Adipose tissue (tissue), 3 donors: ENCODE measurements at regions not wholly inside any gene's neighbourhood (a gene's known extent, or its start where the extent isn't known, plus 50 kb on each side); places are given as distances from the start of the nearest gene placed in this dataset.

Source experiments
- H3K27ac ChIP-seq: one replicate; pipeline ENCODE4 v1.5.1; 2013; ENCODE audit warnings: low read depth, low read length
- WGBS, 3 donors: extraction: QIAGEN DNeasy Blood & Tissue Kit; methylation state at CpG; one replicate each; pipeline ENCODE4 v1.1.7; 2013; 5-methylcytosine and 5-hydroxymethylcytosine counted together
- donor health status: healthy with polysubstance abuse.
- donor health status: Bipolar disorder and iron deficiency.
- donor health status: healthy.

DNA sequence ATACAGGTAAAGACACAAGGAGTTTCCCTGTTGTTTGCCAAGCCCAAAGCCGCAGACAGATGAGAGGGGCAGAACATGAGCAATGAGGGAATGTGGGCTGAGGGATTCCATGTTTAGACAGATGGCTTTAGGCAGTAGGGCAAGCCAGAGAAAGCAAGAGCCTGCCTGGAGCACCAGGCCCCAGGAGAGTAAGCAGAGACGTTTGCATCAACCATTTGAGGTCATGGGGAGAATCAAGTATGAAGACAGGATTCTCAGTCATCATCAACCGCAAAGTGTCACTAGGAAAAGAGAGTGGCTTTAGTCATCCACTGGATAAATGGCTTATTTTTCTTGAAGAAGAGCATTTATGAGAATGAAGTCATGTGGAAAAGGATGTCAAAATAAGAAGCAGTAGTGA is 184.7 kb downstream of the COG6 start:
- no peak overlapping the region for H3K27ac ChIP-seq
- WGBS, 3 donors, result 78 to 84% (median 79%) methylated on average over 3 of the region's 3 CpGs

DNA sequence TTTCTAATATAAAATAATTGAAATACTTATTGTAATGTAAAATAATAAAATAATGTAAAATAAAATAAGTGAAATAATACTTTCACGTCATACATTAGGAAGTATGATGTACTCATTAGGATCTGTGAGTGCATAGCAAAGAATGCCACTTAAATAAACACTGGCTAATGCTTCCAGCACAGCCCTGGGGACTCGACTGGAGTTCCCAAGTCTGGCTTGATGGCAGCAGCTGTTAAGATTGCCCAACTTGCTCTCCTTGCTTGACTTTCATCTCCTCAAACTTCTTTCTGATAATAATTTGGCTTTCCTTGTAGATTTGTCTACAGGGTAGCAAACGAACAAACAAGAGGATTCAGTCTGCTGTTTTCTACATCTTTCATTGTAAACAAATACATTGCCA is 191.9 kb downstream of the COG6 start:
- WGBS, 3 donors, result 71 to 76% (median 71%) methylated on average over 3 of the region's 3 CpGs
- H3K27ac ChIP-seq, result no peak overlapping the region

DNA sequence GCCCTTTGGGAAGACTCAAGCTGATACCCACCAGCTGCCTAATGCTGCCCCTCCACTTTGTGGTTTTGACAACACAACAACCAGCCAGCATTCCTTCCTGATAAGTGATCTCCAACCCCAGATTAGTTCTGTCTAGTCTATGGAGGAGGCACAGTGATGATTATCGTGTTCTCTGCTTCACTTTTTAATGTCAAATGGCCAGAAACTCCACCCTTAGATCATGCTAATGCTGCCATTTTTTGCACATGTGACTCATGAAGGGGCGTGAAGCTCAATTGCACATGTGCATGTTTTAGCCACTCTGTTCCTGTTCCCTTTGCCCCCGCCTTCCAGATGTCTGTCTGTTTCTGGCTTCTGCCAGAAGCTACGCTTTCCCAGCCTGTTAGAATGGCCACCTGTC is 199.8 kb downstream of the COG6 start:
- H3K27ac ChIP-seq, result no peak overlapping the region
- 56 to 67% (median 57%) methylated on average over 4 of the region's 4 CpGs for WGBS, 3 donors

DNA sequence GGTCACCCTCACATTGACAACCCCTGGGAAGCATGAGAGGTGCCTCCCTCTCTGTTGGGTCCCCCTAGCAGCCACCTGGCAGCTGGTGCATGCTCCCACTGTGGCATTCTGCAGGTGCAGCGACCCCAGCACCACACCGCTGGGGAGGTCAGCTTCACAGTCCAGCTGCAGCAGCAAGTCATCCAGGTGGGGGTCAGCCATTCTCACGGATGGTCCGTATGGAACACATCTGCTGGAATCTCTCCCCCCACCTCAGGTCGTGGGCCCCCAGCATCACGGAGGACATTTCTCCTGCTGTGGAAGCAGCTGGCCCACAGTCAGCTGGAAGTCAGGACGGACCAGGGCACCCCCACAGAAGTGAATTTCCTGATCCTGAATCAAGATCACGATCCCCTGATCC is 201.3 kb downstream of the COG6 start:
- WGBS, 3 donors, result 75 to 86% (median 84%) methylated on average over 8 of the region's 8 CpGs
- H3K27ac ChIP-seq, result no peak overlapping the region

DNA sequence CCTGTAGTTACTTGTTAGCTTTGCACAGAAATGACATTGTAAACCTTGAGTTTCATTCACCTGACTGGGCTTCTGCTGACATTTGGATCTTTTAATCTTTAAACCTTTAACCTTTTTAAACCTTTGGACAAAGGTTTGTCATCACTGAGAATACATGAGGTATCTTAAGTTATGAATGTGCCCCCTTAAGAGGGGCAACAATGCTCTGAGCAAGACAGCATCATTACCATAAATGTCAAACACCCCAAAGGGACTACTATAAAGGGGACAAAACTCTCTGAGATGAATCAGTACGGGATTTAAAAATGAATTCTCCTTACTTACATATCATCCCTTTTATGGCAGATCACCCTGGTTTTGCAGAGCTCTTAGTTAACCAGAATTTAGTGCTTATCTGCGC is 203.3 kb downstream of the COG6 start:
- WGBS, 3 donors, result 74 to 89% (median 81%) methylated on average over 2 of the region's 2 CpGs
- H3K27ac ChIP-seq, result no peak overlapping the region

DNA sequence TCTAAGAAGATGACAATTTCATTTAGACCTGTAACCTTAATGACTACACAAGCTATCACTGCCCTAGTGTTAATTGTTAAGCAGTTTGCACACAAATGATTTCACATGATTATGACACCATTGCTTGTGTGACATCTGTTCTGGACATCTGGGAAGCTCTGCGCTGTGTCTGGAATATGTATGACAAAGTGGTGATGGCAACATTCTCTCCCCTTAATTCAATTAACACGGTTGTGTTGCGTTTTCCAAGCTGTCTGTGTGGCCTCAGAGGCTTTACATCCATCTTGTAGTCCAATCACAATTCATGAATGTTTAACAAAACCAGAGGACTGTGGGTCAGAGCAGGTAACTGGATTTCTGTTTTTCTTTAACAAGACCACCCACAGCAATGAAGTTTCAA is 204.4 kb downstream of the COG6 start:
- H3K27ac ChIP-seq, result no peak overlapping the region
- WGBS, 3 donors, result 72 to 93% (median 92%) methylated on average over 3 of the region's 3 CpGs

DNA sequence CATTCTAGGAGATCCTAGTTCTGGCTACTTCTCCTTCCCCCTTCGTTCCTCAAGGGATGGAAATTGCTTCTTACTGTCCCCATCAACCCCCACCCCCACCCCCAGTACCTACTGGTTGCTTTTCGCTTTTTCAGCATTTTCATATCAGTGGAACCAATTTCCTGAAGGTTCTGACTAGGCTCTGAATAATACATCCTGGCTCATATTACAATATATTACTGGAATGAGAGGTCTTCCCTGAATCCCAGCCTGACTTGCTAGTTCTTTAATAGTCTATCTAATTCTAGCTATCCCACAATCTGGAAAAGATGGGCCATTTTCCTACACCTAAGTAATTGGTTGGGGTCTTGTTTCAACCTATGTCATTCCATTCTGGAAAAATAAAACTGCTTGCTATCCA is 207.4 kb downstream of the COG6 start:
- WGBS, 3 donors, result 84 to 91% (median 86%) methylated on average over 2 of the region's 2 CpGs
- H3K27ac ChIP-seq, result no peak overlapping the region

DNA sequence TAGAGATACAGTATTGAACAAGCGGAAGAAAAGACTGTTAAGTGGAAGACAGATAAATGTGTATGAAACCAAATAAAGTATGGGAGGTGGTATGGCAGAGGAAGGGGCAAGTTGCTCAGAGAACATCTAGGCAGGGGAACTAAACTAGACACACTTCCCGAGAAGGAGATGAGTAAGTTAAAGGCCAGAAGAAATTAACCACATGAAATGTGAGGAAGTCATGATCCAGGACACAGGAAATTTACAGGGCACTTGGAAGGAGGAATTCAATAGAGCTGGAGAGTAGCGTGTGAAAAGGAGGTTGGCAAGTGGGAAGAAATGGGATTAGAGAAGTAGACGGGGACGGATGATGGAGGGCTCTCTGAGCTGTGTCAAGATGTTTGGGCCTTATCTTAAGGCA is 208.8 kb downstream of the COG6 start:
- WGBS, 3 donors, result 87 to 89% (median 89%) methylated on average over 5 of the region's 5 CpGs
- H3K27ac ChIP-seq, result no peak overlapping the region

DNA sequence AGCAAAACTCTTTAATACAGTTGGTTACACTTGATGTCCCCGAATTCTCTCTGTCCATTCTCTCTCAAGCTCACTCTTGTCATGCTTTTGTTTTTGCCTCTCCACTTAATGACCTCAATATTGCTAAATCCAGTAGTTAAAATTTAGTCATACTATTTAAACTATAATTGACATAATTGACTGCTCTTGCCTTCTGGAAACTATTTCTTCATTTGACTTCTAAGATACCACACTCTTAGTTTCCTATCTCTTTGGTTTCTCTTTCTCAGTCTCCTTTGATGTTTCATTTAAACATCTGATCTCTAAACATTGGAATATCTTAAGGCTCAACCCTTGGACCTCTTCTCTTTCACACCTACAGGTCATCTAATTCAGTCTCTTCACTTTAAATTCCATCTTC is 211.3 kb downstream of the COG6 start:
- WGBS, 3 donors, result 84 to 91% (median 86%) methylated on average over 1 of the region's 1 CpG
- H3K27ac ChIP-seq, result no peak overlapping the region

DNA sequence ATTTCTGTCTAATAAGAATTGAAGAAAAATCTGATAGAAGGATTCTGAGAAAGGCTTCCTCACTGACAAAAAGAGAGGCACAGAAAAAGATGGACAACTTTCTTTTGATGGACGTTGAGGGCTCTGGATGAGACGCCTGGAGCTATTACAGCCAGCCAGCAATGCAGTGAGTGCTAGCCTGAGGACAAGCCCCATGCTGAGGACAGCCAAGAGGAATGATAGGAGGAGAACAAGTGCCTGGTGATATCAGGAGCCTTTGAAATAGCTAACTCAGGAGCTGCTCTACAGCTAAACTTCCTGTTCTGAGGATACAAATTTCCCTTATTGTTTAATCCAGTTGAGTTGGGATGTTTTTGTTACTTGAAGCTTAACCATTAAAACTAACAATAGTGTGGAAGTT is 212.3 kb downstream of the COG6 start:
- WGBS, 3 donors, result 68 to 90% (median 89%) methylated on average over 2 of the region's 2 CpGs
- no peak overlapping the region for H3K27ac ChIP-seq

DNA sequence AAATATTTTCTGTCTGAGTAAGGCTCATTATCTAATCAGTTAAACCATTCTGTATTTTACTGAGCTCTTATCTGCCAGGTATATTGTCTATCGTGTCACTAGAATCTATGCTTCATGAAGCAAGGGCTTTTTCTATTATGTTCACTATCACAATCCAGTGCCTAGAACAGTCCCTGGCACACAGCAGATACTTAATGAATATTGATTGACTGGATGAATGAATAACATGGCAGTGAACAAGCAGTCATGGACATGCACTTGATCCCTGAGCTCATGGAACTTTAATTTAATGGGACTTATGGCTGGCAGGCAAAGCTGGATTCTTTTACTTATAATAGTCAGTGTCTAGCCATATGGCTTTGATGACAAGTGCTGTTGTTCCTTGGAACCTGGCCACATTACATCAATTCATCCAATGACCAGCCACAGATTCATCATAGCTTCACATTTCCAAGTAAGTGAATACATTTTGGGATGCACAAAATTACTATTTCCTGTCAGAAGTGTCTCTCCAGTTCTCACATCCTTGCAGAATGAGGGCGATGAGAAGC is 214.8 kb downstream of the COG6 start:
- no peak overlapping the region for H3K27ac ChIP-seq
- 63 to 90% (median 87%) methylated on average over 2 of the region's 2 CpGs for WGBS, 3 donors

DNA sequence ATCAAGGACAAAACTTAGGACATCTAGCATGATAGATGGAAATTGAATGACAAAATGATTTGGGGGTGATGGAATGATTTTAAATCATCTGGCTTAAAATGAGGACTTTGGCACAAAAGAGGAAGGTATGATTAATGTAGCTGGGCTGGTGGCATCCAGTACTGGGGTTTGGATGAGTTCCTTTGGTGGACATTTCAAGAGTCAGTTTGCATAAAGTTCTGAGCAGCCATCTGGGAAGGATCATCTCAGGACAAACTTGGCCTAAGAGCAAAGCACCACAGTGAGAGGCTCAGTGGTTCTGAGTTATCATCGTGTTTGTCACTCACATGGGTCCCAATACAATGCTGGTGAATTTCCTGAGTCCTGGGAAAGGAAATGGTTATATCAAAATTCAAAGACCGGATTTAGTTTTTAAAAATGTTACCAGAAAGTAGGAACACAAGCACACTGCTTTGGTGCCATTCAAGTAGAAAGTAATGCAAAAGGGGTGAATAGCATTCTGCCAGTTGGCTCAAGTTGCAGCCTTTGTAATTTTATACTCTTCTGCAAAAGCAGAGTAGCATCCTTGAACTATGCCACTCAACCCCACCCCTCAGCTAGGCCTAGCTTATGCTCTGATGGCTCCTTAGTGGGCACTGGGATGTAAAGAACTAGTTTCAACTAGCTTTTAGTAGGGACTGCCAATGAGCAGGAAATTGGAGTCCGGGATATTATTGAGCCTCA is 219.0 kb downstream of the COG6 start:
- 65 to 77% (median 73%) methylated on average over 3 of the region's 3 CpGs for WGBS, 3 donors
- no peak overlapping the region for H3K27ac ChIP-seq

DNA sequence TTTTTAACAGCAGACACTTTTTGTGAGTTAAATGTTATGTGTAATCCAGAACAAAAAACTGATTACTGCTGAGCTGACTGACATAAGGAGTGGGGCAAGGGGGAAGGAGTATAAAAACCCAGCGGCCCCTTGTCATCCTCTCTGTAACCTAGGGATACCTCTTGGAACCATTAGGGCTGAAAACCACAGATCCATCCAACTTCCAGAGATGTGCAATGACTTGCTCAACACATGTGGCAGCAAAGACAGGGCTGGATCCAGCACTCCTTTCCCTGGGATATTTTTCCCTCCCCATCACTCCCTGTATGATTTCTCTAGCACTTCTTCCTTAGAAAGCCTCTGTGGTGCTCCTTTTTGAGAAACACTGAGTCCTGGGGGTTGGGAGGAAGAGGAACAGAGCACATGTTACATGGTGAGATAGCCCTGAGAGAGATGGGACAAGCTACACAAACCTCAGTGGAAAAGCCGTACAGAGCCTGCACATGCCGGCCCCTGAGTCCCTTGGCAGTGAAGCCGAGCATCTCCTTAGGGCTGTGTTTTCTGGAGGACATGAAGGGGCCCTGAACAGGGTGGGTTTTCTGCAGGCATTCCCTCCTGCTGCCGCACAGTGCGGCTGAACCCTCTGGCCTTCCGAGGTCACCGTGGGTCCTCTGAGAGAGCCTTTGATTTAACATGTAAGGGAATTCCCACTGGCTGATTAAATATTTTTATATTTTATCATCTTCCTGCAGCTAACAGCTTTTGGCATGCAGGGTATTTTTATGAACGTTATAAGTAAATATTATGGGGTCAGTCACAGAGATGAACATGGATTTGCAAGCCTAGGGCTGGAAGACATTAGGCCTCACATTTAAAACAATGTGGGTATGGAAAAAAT is 219.9 kb downstream of the COG6 start:
- no peak overlapping the region for H3K27ac ChIP-seq
- WGBS, 3 donors, result 50 to 71% (median 63%) methylated on average over 9 of the region's 9 CpGs

DNA sequence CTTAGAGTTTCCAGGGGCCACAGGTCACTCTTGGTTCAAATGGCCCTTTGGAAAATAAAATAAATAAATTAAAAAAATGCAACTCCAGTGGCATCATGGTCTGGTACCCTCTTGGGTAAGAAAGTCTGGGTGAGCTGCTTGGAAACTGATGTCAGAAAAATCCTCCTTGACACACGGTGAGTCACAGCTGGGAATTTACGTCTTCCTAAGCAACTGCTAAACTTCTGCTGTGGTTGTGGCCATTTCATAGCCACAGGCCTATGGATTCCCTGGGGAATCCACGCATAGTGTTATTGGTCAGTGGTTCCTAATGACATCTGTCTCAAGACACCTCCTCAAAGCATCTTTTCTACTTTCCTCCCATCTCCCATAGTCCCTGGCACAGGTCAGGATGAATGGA is 220.8 kb downstream of the COG6 start:
- no peak overlapping the region for H3K27ac ChIP-seq
- whole genome bisulfite sequencing, 3 donors, result 85 to 96% (median 91%) methylated on average over 3 of the region's 3 CpGs

DNA sequence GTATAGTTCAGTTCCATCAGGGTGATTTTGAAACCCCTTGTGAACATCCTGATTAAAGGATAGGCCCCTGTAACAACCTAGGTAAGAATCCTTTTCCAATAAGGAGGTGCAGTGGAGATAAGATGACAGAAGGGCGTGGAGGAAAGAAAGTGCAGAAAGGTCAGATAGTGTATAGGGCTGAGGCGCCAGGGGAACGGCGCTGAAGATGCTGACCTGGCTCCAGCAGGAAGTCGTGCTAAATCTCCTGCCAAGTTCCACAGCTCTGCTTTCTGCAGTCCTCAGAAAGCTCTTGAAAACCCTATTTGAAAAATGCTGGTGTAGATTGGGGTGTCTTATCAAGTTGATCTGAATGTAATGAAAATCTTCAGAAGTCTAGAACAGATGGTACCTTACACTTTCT is 221.7 kb downstream of the COG6 start:
- H3K27ac ChIP-seq, result no peak overlapping the region
- WGBS, 3 donors, result 41 to 85% (median 44%) methylated on average over 5 of the region's 5 CpGs

DNA sequence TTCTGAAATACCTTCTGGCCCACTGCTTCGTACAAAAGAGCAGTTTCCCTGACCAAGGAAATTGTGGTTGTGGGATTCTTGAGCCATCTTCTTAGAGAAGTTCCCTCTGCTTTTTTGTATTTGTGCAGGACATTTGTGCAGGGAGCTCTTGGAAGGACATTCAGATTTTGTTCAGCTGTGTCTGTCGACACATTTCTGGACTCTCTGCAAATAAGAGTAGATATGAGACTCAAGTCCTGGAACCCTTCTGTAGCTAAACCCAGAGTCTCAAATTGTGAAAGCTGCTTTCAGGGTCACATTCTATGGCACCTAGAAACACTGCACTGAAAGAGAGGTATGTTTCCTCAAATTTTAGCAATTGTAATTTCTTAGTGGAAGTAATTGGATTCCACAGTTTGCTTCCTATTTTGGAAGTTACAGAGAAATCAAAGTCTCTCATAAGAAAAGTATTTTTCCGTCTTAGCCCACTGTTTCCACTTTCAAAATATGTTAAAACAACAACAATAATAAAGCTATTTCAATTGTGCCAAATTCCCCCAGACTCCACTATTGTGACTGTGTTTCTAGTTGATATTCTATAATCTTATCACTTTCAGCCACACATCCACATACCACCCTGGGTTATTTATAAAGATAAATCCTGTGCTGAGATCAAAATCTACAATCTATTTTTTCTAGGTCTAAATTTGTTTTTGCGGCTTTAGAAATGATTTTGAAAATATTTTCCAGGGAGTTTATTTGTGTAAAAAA is 224.0 kb downstream of the COG6 start:
- no peak overlapping the region for H3K27ac ChIP-seq

DNA sequence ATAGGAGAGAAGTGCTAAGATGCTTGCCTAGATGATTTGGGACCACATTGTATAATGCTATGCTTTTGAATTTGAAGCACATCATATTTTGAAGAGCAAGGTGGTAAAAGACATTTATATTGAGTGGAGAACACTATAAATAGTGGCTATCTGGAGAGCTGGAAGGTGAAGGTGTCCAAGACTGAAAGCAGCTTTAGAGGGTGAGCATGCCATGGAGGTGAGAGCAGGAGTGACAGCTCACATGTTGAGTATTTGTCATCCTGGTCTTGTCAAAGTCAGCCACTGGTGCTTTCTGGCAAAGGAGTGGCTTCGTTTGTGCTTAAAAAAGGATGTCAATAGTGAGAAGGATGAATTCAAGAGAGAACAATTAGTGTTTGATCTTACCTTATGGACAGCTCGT is 225.9 kb downstream of the COG6 start:
- H3K27ac ChIP-seq, result no peak overlapping the region
- WGBS, 3 donors, result 43 to 63% (median 46%) methylated on average over 2 of the region's 2 CpGs

More for the DNA sequence above, 224.0 kb downstream of the COG6 start:
- WGBS, 3 donors, result 65 to 79% (median 67%) methylated on average over 4 of the region's 4 CpGs

DNA sequence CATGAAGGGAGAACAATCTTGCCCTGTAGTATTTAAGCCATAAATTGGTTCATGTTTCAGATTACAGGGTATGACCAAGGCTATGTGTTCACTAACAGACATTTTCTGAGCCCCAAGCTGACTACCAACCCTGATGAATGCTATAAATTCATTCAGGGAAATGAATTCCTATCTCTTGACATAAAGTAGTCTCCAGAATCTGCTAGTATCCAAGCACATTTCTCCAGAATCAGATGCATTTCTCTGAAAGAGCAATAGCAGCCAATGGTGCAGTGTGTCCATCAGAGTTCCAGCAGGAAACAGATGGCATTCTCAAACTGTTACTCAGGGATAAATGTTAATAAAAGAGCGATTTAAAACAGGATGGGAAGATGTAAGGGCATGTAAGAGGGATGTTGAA is 226.4 kb downstream of the COG6 start:
- H3K27ac ChIP-seq, result no peak overlapping the region
- 30 to 74% (median 51%) methylated on average over 1 of the region's 1 CpG for WGBS, 3 donors

DNA sequence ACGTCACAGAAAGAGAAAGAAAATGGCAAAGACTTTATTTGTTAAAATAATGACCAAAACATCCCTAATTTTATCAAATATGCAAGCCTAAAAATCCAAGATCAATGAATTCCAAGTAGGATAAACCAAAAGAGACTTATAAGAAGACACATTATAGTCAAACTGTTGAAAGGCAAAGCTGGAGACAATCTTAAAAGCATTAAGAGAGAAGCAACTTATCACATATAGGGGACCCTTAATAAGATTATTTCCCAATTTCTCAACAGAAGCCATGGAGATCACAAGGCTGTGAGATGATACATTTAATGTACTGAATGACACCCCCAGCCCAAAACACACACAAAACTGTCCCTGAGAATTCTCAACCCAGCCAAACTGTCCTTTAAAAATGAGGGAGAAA is 228.7 kb downstream of the COG6 start:
- WGBS, 3 donors, result 0 to 63% (median 0%) methylated on average over 1 of the region's 1 CpG
- no peak overlapping the region for H3K27ac ChIP-seq
